ENCODE measurements at regions not wholly inside any gene's neighbourhood (a gene's known extent, or its start where the extent isn't known, plus 50 kb on each side); places are given as distances from the start of the nearest gene placed in this dataset.

DNA sequence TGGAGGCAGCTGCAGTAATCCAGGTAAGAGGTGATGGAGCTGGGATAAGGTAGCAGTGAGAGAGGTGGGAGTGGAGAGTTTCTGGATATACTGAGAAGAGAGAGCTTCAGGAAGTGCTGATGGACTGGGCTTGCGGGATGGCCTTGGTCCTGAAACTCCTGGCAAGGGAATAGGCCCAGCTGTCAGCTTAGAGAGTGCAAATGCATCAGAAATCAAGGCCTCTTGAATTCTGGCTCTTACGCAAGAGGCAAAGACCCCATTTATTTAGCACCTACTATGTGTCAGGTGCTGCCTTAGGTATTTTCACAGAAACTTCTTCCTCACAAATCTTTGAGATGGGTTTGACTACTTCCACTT is 227.2 kb upstream of the MAP3K1 start:
- Histone ChIP-seq H3K9me2 (no peaks in the 10 kb centered on the region), H3K4me3 (ENCODE audit: low read depth in 2 of 2, low read length in 1 of 2) (no peak overlapping the region), H3K9me3 (no peaks in the 10 kb centered on the region), H3K27ac (ENCODE audit: low read depth in 2 of 2, low read length in 1 of 2) (no peak overlapping the region), H4K20me1 (ENCODE audit: insufficient read depth) (no peaks in the 10 kb centered on the region), H3K4me2 (no peak overlapping the region), H3K36me3 (replicated peaks in 1 of 2; ENCODE audit: control insufficient read depth in 1 of 2, insufficient read depth in 2 of 2, low read length in 1 of 2) (no peaks in the 10 kb centered on the region), H3K79me2 (ENCODE audit: insufficient read depth) (no peaks in the 10 kb centered on the region), H3K27me3 (ENCODE audit: insufficient read depth) (peaks cover 6% of the 10 kb centered on the region; the same call in 1 of the 2 replicates), H2AFZ (ENCODE audit: low read depth) (no peak overlapping the region), H3F3A (replicated peaks; ENCODE audit: insufficient read depth) (no peaks in the 10 kb centered on the region), H3K4me1 (ENCODE audit: control insufficient read depth in 1 of 2, insufficient read depth in 2 of 2, low read depth in 1 of 2, low read length in 1 of 2) (peaks cover 0 to 11% of the 10 kb centered on the region in 2 experiments; a peak in 1 of 4 replicates), H3K9ac (no peak overlapping the region)
- POLR2A ChIA-PET: no interaction called here
- CTCF ChIA-PET: no interaction called here
- TF ChIP-seq GATA2 (CRISPR knock-in tag; IDR thresholded peaks at IDR 0.05) (no peak), EP300 (IDR thresholded peaks at IDR 0.05; ENCODE audit: borderline replicate concordance in 1 of 2, low read depth in 1 of 2, low read length in 1 of 2) (no peak), ELF1 (IDR thresholded peaks at IDR 0.05) (no peak), NFIC (IDR thresholded peaks at IDR 0.05; ENCODE audit: borderline replicate concordance) (no peak), CHD2 (IDR thresholded peaks at IDR 0.05; ENCODE audit: low read length, partially characterized antibody) (no peak), SIN3A (IDR thresholded peaks at IDR 0.05; ENCODE audit: borderline replicate concordance, low read depth, low read length) (no peak), MXI1 (IDR thresholded peaks at IDR 0.05; ENCODE audit: low read depth, low read length) (no peak)
- TF ChIP-seq, protein P1, sequence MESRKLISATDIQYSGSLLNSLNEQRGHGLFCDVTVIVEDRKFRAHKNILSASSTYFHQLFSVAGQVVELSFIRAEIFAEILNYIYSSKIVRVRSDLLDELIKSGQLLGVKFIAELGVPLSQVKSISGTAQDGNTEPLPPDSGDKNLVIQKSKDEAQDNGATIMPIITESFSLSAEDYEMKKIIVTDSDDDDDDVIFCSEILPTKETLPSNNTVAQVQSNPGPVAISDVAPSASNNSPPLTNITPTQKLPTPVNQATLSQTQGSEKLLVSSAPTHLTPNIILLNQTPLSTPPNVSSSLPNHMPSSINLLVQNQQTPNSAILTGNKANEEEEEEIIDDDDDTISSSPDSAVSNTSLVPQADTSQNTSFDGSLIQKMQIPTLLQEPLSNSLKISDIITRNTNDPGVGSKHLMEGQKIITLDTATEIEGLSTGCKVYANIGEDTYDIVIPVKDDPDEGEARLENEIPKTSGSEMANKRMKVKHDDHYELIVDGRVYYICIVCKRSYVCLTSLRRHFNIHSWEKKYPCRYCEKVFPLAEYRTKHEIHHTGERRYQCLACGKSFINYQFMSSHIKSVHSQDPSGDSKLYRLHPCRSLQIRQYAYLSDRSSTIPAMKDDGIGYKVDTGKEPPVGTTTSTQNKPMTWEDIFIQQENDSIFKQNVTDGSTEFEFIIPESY (IDR thresholded peaks at IDR 0.05; ENCODE audit: borderline replicate concordance, low read depth): no peak
- 79% methylated on average over 2 of the region's 2 CpGs for WGBS (ENCODE audit: low lambda C conversion rate)
- DNase-seq: no peak

DNA sequence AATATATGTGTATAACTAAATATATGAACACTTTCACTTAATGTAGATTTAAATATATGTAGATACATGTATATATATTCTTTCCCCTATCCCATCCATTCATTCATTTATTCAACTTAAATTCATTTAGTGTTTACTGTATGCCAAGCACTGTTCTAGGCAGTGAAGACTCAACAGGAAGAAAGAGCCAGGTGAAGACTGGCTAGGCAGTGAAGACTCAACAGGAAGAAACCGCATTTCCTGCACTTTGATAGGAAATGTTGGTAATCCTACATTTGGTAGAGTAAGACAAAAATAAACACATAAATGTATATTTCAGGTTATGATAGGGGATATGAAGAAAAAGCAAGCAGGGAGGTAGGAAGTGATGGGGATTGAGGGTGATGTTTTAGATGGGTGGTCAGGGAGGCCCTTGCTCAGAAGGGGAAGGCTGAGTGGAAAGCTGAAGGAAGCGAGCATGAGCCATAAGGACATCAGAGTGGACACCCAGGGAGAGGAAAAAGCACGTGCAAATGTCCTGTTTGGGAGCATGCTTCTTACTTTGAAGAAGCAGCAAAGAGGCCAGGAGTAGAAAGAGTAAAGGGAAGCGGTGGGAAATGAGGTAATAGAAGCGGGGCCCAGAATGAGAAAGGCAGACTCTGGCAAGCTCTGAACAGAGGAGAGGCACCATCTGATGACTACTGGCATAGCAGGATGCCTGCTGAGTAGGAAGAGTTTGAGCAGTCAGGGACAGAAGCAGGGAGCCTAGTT is 227.8 kb upstream of the MAP3K1 start:
- 60% methylated on average over 5 of the region's 5 CpGs for WGBS (ENCODE audit: low lambda C conversion rate)
- Histone ChIP-seq H3K36me3 (replicated peaks in 1 of 2; ENCODE audit: control insufficient read depth in 1 of 2, insufficient read depth in 2 of 2, low read length in 1 of 2) (no peaks in the 10 kb centered on the region), H3K27me3 (ENCODE audit: insufficient read depth) (peaks cover 6% of the 10 kb centered on the region; the same call in 1 of the 2 replicates), H3K27ac (ENCODE audit: low read depth in 2 of 2, low read length in 1 of 2) (no peak overlapping the region), H3K4me1 (ENCODE audit: control insufficient read depth in 1 of 2, insufficient read depth in 2 of 2, low read depth in 1 of 2, low read length in 1 of 2) (peaks cover 0 to 11% of the 10 kb centered on the region in 2 experiments; a peak in 1 of 4 replicates), H3F3A (replicated peaks; ENCODE audit: insufficient read depth) (no peaks in the 10 kb centered on the region), H3K9ac (no peak overlapping the region), H3K79me2 (ENCODE audit: insufficient read depth) (no peaks in the 10 kb centered on the region), H4K20me1 (ENCODE audit: insufficient read depth) (no peaks in the 10 kb centered on the region), H3K4me2 (no peak overlapping the region), H3K4me3 (ENCODE audit: low read depth in 2 of 2, low read length in 1 of 2) (no peak overlapping the region), H3K9me2 (no peaks in the 10 kb centered on the region), H3K9me3 (no peaks in the 10 kb centered on the region), H2AFZ (ENCODE audit: low read depth) (no peak overlapping the region)
- ChIA-PET CTCF (no interaction called here), POLR2A (no interaction called here)
- DNase-seq: no peak
- TF ChIP-seq, protein P2, sequence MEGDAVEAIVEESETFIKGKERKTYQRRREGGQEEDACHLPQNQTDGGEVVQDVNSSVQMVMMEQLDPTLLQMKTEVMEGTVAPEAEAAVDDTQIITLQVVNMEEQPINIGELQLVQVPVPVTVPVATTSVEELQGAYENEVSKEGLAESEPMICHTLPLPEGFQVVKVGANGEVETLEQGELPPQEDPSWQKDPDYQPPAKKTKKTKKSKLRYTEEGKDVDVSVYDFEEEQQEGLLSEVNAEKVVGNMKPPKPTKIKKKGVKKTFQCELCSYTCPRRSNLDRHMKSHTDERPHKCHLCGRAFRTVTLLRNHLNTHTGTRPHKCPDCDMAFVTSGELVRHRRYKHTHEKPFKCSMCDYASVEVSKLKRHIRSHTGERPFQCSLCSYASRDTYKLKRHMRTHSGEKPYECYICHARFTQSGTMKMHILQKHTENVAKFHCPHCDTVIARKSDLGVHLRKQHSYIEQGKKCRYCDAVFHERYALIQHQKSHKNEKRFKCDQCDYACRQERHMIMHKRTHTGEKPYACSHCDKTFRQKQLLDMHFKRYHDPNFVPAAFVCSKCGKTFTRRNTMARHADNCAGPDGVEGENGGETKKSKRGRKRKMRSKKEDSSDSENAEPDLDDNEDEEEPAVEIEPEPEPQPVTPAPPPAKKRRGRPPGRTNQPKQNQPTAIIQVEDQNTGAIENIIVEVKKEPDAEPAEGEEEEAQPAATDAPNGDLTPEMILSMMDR (IDR thresholded peaks at IDR 0.05): no peak
- no peak for TF ChIP-seq FOSL2 (IDR thresholded peaks at IDR 0.05; ENCODE audit: borderline replicate concordance, low read depth)
- TF ChIP-seq TCF12 (IDR thresholded peaks at IDR 0.05): no peak
- TF ChIP-seq, protein P3, sequence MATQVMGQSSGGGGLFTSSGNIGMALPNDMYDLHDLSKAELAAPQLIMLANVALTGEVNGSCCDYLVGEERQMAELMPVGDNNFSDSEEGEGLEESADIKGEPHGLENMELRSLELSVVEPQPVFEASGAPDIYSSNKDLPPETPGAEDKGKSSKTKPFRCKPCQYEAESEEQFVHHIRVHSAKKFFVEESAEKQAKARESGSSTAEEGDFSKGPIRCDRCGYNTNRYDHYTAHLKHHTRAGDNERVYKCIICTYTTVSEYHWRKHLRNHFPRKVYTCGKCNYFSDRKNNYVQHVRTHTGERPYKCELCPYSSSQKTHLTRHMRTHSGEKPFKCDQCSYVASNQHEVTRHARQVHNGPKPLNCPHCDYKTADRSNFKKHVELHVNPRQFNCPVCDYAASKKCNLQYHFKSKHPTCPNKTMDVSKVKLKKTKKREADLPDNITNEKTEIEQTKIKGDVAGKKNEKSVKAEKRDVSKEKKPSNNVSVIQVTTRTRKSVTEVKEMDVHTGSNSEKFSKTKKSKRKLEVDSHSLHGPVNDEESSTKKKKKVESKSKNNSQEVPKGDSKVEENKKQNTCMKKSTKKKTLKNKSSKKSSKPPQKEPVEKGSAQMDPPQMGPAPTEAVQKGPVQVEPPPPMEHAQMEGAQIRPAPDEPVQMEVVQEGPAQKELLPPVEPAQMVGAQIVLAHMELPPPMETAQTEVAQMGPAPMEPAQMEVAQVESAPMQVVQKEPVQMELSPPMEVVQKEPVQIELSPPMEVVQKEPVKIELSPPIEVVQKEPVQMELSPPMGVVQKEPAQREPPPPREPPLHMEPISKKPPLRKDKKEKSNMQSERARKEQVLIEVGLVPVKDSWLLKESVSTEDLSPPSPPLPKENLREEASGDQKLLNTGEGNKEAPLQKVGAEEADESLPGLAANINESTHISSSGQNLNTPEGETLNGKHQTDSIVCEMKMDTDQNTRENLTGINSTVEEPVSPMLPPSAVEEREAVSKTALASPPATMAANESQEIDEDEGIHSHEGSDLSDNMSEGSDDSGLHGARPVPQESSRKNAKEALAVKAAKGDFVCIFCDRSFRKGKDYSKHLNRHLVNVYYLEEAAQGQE (IDR thresholded peaks at IDR 0.05; ENCODE audit: low read depth, low read length): no peak
- TF ChIP-seq, protein P1 (IDR thresholded peaks at IDR 0.05; ENCODE audit: borderline replicate concordance, low read depth): no peak
- TF ChIP-seq, protein P4, sequence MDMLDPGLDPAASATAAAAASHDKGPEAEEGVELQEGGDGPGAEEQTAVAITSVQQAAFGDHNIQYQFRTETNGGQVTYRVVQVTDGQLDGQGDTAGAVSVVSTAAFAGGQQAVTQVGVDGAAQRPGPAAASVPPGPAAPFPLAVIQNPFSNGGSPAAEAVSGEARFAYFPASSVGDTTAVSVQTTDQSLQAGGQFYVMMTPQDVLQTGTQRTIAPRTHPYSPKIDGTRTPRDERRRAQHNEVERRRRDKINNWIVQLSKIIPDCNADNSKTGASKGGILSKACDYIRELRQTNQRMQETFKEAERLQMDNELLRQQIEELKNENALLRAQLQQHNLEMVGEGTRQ (IDR thresholded peaks at IDR 0.05; ENCODE audit: borderline replicate concordance, low read depth, low read length): no peak
- TF ChIP-seq GABPA (IDR thresholded peaks at IDR 0.05; ENCODE audit: low read depth): no peak
- no peak for TF ChIP-seq EP300 (IDR thresholded peaks at IDR 0.05; ENCODE audit: borderline replicate concordance in 1 of 2, low read depth in 1 of 2, low read length in 1 of 2)
- no peak for TF ChIP-seq NRF1 (IDR thresholded peaks at IDR 0.05; ENCODE audit: low read depth, low read length)
- TF ChIP-seq GATA2 (CRISPR knock-in tag; IDR thresholded peaks at IDR 0.05): no peak
